Renal cortical epithelial cell (primary cell): ENCODE measurements at regions not wholly inside any gene's neighbourhood (a gene's known extent, or its start where the extent isn't known, plus 50 kb on each side); places are given as distances from the start of the nearest gene placed in this dataset.

ENCODE experiments used
- DNase-seq: peaks from one replicate; pipeline ENCODE4 v3.0.0-alpha.2; 2011; ENCODE audit warnings: low read depth

DNA sequence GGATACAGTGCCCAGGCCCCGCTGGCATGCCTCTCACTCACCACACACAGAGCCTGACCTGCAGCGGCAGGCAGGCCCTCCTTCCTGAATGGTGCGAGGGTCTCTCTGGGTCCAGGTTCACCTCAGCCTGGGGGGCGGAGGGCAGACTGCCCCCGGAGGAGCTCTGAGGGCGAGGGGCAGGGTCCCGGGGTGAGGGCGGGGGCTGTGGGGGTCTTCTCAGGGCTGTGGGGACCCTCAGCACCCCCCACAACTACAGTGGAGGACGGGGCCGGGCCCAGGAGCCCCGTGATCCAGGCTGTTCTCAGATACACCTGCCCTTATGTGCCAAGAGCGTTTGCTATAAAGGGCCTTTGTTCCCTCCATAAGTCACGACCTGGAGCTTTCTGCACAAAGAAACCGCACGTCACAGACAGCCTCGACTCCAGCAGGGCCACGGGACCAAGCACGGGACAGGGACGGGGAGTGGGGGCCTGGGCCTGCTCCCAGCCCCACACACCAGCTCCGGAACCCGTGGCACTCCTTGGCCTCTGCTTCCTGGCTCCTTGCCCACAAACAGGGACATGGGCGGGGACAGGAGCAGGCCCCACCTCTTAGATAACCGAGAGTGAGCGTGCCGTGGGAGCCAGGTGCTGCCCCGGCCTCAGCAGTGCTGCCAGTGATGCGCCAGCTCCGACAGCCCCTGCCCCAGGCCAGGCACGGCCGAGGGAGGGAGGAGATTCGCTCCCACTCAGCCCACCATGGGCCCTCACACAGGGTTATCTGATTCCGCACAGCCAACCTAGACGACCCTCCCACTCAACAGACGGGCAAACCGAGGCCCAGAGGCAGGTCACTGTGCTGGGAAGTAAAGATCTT is 101.9 kb downstream of the RFLNA start:
- DNase-seq, result no peak

- no peak for DNase-seq
Measured at GRCh38 chr12:124395986-124396385, 101.1 kb downstream of the RFLNA start.

GRCh38 chr12:124395284-124395752 is 100.4 kb downstream of the RFLNA start:
- no peak for DNase-seq

DNA sequence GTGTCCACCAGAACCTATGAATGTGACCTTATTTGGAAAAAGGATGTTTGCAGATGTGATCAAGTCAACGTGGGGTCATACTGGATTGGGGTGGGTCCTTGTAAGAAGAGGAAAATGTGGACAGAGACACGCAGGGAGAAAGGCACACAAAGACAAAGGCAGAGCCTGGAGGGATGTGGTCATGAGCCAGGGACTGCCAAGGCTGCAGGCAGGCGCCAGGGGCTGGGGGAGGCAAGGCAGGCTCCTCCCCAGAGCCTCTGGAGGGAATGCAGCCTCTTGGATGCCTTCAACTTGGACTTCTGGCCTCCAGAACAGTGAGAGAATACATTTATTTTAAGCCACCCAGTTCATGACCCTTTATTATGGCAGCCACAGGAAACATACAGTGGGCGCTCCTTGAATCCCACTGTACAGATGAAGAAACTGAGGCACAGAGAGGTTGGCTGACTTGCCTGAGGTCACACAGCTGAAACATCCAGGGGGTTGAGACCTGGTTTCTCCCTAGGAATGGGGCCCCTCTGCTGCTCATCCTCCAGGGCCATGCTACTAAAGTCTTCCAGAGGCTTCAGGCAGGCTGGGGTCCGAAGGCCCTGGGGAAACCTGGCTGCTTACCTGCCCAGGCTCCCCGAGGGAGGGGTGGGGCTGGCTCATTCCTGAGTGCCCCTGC is 99.7 kb downstream of the RFLNA start:
- DNase-seq, result no peak

DNA sequence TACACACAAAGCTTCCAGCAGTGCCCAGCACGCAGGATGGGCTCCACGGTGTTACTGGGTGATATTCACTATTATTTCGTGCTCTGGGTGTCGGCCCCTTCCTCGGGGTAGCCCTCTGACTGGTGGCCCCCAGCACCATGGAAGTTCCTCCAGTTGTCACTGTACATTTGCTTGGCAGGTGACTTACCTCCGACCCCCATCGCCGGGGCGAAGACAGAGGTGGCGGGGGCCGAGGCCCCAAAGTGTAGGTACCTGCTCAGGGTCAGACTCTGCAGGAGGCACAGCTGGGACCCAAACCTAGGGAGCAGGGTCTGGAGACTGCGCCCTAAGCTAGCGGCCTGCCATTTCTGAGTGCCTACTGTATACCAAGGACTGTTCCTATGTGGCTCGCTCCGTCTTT is 98.9 kb downstream of the RFLNA start:
- no peak for DNase-seq

GRCh38 chr12:124393414-124393790 is 98.5 kb downstream of the RFLNA start:
- DNase-seq, result no peak

GRCh38 chr12:124392667-124393413 is 97.9 kb downstream of the RFLNA start:
- peak; percentile 76 for DNase-seq

DNA sequence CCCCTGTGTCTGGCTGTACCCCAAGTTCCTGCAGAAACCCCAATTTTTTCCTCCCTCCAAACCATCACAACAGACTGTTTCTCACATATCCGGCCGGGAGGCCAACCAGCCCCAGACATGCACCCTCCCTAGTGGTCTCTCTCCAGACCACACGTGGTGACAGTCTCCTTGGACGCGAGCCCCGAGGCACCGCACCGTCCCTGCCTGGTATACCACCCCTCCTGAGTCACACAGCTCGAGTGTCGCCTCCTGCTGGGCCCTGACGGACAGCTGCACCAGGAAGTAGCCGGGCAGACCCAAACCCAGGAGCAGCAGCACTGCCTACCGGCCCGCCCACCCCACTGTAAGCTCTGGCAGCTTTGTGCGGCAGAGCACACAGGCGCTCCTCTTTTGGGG is 97.4 kb downstream of the RFLNA start:
- no peak for DNase-seq

DNA sequence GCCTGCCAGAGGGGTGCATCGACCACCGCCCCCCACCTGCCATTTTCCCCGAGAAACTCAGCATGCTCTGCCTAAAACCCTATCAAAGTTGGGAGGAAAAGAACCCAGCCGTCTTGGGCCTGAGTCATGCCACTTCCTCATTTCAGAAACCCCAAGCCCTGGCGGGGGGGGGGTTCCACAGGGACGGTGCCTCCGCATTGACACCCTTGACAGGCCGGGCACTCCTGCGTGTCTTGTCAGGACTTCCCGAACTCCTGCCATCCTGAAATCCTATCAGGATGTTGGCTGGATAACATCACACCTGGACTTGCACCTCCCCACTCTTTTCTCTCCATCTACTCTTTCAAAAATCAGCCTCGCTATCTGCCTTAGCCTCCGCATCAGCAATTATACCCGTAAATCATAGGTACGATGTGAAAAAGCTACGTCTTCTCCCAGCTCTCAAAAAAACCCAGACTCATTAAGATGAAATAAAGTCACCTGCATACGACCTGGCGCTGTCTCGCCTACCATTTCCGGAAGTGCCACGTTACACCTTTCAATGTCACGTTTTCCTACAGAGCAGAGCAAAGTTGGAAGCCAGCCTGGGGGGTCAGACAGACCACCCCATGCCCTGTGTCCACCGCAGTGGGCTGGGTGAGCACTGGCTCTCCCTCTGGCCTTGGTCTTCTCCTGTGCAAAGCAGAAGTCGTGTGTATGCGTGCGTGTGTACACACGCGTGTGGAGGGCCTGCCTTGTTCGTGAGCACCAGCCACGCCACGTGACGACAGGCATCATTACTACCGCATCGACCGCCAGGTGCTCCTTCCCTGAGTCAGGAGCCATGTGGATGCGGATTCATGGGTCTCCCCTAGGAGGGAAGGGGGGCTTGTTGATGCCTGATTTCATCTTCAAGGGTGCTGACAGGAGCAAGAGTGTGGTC is 96.7 kb downstream of the RFLNA start:
- peak; percentile 35 for DNase-seq

GRCh38 chr12:124390442-124391097 is 95.7 kb downstream of the RFLNA start:
- peak; percentile 73 for DNase-seq

GRCh38 chr12:124389725-124390441 is 95.0 kb downstream of the RFLNA start:
- peak; percentile 18 for DNase-seq

GRCh38 chr12:124389138-124389724 is 94.3 kb downstream of the RFLNA start:
- DNase-seq, result peak; percentile 64

DNA sequence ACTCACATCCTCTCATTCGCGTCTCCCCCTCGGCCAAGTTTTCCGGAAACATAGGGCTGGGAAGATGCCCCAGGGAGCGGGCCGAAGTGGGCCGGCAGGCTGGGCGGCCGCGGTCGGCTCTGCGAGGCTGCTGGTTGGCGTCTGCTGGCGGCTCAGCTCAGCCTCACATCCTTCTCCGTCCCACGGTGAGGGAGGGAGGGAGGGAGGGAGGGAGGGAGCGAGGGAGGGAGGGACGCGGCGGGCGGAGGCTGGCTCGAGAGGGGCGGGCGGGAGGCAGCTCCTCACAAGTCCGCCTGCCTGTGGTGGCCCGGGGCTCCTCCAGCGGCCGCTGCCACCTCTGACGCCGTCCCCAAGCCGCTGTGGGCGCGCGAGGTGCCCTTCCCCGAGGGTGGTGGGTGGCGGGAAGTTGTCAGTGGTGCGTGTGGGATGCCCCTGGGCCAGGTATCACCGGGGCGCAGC is 93.8 kb downstream of the RFLNA start:
- DNase-seq, result peak; percentile 57

- no peak for DNase-seq
Measured at GRCh38 chr12:124388038-124388671, 93.3 kb downstream of the RFLNA start.

- no peak for DNase-seq
Measured at GRCh38 chr12:124387528-124387911, 92.6 kb downstream of the RFLNA start.

DNA sequence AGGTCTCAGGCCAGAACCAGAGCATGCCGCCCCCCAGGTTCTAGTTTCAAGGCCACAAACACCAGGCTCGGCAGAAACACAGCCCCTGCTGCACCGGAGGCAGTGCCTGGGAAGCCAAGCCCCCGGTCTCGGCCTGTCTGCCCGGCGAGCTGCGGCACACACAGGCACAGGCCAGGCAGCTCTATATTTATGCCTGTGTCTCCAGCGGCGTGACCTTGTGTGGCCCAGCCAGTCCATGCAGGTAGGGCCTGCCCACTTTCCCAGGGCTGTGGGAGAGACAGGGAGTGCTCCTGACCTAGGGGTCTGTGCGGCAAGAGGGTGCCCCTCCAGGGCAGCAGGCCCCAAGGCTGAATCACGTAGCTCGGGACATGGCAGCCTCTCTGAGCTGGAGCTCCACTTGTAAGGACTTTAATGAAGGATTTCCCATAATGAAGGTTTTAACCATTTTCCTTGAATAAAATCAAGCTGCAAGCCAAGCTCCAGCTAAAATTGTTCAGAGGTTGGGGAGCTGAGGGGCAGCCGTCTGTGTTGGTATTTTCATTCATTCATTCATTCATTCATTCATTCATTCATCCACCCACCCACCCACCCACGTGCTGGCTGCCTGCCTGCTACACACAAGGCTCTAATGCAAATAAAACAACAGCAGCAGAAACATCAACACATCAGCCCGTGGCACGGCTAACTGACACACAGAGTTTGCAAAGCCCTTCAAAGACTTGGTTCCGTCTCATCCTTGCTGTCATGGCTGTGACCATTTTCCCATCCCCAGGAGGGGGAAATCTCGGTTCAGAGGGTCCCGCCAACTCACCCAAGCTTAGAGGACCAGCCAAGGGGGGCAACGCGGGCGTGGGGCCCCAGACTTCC is 92.0 kb downstream of the RFLNA start:
- DNase-seq, result peak; percentile 22

GRCh38 chr12:124386059-124386458 is 91.2 kb downstream of the RFLNA start:
- no peak for DNase-seq
